Pancreas (tissue), 10 donors: ENCODE measurements at regions not wholly inside any gene's neighbourhood (a gene's known extent, or its start where the extent isn't known, plus 50 kb on each side); places are given as distances from the start of the nearest gene placed in this dataset.
"Not testable (repeated sequence)": the region's sequence is repeated elsewhere in the genome, so short reads cannot be mapped to it uniquely, and the experiment has no call there.

Source experiments
- ATAC-seq, 4 donors: fragments of 200-7000 bp; cut with Tn5 transposase; one replicate each; pipeline versions ENCODE4 v1.8.0 to v1.9.1; 2020; ENCODE audit warnings: mild to moderate bottlenecking in 4 of 4, moderate library complexity in 4 of 4
- DNase-seq, 6 donors: peaks; one replicate each; pipeline ENCODE4 v3.0.0-alpha.2; 2020
- FAIRE-seq: peaks from 2 replicates; lab custom pipeline; 2012; peaks lifted over from hg19 to GRCh38; lab: Jason Lieb, UNC
- H3K27ac ChIP-seq, 4 donors: fragments of 200-600 bp; sonication (generic); 1 replicate in 3 of 4; 2 replicates in 1 of 4; pipeline versions ENCODE4 v1.5.0 to v1.8.0; 2020
- H3K27me3 ChIP-seq, 4 donors: fragments of 200-600 bp; one replicate each; pipeline ENCODE4 v1.8.0; 2021
- H3K36me3 ChIP-seq, 3 donors: fragments of 200-600 bp; sonication (generic) in 1 of 3; one replicate each; pipeline versions ENCODE4 v1.5.0 to v1.8.0; 2020 to 2021
- H3K4me1 ChIP-seq, 3 donors: fragments of 200-600 bp; one replicate each; pipeline ENCODE4 v1.8.0; 2021
- H3K4me3 ChIP-seq, 4 donors: fragments of 200-600 bp; sonication (generic) in 2 of 4; one replicate each; pipeline versions ENCODE4 v1.5.0 to v1.8.0; 2020 to 2021
- H3K9me3 ChIP-seq, 4 donors: fragments of 200-600 bp; one replicate each; pipeline ENCODE4 v1.8.0; 2021
- WGBS, 2 donors: extraction: QIAGEN DNeasy Blood & Tissue Kit; methylation state at CpG; one replicate each; pipeline ENCODE4 v1.1.7; 2013; 5-methylcytosine and 5-hydroxymethylcytosine counted together
- intact Hi-C, 3 donors: fragments of 100-400 bp; cut with DNase I; formaldehyde crosslinking; loops; one replicate each; pipeline versions ENCODE4 v1.11.1 to v1.14.2; 2022
- TF ChIP-seq, protein P1 (sequence below), 4 donors: fragments of 200-600 bp; sonication (generic) in 3 of 4; IDR thresholded peaks; one replicate each; pipeline versions ENCODE4 v1.5.0 to v1.8.0; 2021; ENCODE audit warnings: antibody characterized with exemption in 4 of 4
- donor health status: healthy with polysubstance abuse.
- donor health status: DM: no; HTN: no; CAD: no; lungs with moderate emphysema.
- donor health status: DM: no; HTN: no; CAD: no.
- donor health status: control.
- donor health status: control.
- donor health status: Bipolar disorder and iron deficiency.
- donor health status: DM: yes; HTN: yes; CAD: no.
- donor health status: DM: no; HTN: no; CAD: no.
- donor health status: DM: no; HTN: no; CAD: no.
- donor health status: DM: yes; HTN: yes; CAD: no.

DNA sequence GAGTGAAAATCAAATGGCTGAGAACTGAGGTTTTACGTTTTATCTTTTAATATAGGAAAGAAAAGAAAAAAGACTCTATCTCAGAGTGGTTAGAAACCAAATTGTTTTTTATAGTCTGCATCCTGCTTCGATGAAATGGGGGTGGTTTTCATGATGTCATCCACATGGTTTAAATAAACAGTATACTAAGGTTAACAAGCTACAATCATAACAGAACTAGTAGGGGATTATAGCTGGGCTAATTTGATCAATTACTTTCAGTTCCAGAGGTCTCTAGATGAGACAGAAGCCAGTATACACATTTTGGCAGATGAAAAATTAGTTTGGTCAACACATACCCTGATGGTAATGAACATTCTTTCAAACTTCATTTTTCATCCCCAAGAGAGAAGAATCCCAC lies 106.3 kb upstream of the SNX2 start:
- FAIRE-seq (no peak), ATAC-seq (no peak), DNase-seq (no peak)
- H3K36me3 ChIP-seq: no peaks in the 10 kb centered on the region
- H3K9me3 ChIP-seq: no peaks in the 10 kb centered on the region
- no peaks in the 10 kb centered on the region for H3K4me1 ChIP-seq
- H3K27ac ChIP-seq: no peak overlapping the region
- H3K27me3 ChIP-seq: no peaks in the 10 kb centered on the region
- TF ChIP-seq, protein P1, sequence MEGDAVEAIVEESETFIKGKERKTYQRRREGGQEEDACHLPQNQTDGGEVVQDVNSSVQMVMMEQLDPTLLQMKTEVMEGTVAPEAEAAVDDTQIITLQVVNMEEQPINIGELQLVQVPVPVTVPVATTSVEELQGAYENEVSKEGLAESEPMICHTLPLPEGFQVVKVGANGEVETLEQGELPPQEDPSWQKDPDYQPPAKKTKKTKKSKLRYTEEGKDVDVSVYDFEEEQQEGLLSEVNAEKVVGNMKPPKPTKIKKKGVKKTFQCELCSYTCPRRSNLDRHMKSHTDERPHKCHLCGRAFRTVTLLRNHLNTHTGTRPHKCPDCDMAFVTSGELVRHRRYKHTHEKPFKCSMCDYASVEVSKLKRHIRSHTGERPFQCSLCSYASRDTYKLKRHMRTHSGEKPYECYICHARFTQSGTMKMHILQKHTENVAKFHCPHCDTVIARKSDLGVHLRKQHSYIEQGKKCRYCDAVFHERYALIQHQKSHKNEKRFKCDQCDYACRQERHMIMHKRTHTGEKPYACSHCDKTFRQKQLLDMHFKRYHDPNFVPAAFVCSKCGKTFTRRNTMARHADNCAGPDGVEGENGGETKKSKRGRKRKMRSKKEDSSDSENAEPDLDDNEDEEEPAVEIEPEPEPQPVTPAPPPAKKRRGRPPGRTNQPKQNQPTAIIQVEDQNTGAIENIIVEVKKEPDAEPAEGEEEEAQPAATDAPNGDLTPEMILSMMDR (IDR thresholded peaks at IDR 0.05): no peak
- 47 to 65% methylated on average over 2 of the region's 2 CpGs for WGBS, 2 donors
- intact Hi-C loops: no loop called here
- no peak overlapping the region for H3K4me3 ChIP-seq

GRCh38 chr5:122669709-122670108 lies 105.2 kb upstream of the SNX2 start:
- H3K9me3 ChIP-seq, H3K4me1 ChIP-seq, H3K4me3 ChIP-seq, intact Hi-C loops, FAIRE-seq, ATAC-seq, H3K27ac ChIP-seq, DNase-seq, H3K36me3 ChIP-seq, H3K27me3 ChIP-seq: not testable (repeated sequence)
- 23 to 58% methylated on average over 1 of the region's 1 CpG for WGBS, 2 donors

- Histone ChIP-seq H3K9me3 (no peaks in the 10 kb centered on the region), H3K4me1 (no peaks in the 10 kb centered on the region), H3K27me3 (no peaks in the 10 kb centered on the region), H3K4me3 (no peak overlapping the region), H3K27ac (no peak overlapping the region), H3K36me3 (no peaks in the 10 kb centered on the region)
- WGBS, 2 donors: 42 to 43% methylated on average over 3 of the region's 3 CpGs
- intact Hi-C loops: no loop called here
- TF ChIP-seq, protein P1 (IDR thresholded peaks at IDR 0.05): no peak
- DNase-seq (peak in 3 of 6 donors; percentile 4 to 18 (median 12)), ATAC-seq (peak in 3 of 4 donors; percentile 76 to 82 (median 78)), FAIRE-seq (no peak)
These were observed 101.5 kb upstream of the SNX2 start for GRCh38 chr5:122673343-122673742.

DNA sequence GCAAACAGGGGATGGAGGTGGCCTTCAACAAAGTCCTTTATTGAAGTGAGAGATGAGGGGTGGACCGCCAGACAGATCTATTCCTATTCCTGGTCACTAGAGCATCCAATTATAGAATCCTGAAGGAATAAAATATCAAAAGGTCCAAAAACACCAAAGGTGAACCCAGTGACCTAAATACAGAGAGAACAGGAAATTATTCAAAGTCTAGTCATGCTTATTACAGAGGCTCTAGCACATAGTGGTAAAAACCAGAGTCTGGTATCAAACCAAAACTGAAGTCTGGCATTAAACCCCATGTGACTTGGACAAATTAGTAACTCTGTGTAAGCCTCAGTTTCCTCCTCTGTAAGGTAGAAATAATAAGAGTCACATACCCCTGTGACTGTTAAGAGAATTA lies 100.5 kb upstream of the SNX2 start:
- no peaks in the 10 kb centered on the region for H3K36me3 ChIP-seq
- no peak for FAIRE-seq
- TF ChIP-seq, protein P1 (IDR thresholded peaks at IDR 0.05): no peak
- H3K9me3 ChIP-seq: no peaks in the 10 kb centered on the region
- H3K4me3 ChIP-seq: no peak overlapping the region
- intact Hi-C loops: no loop called here
- no peak overlapping the region for H3K27ac ChIP-seq
- no peak for ATAC-seq
- 76% methylated on average over 1 of the region's 1 CpG for WGBS, 2 donors
- DNase-seq: no peak
- H3K27me3 ChIP-seq: no peaks in the 10 kb centered on the region
- H3K4me1 ChIP-seq: no peaks in the 10 kb centered on the region

GRCh38 chr5:122680623-122681350 lies 94.1 kb upstream of the SNX2 start:
- 57 to 58% methylated on average over 3 of the region's 3 CpGs for WGBS, 2 donors
- FAIRE-seq (no peak), DNase-seq (no peak), ATAC-seq (no peak)
- H3K4me1 ChIP-seq: no peaks in the 10 kb centered on the region
- no peaks in the 10 kb centered on the region for H3K36me3 ChIP-seq
- no peak overlapping the region for H3K27ac ChIP-seq
- H3K27me3 ChIP-seq: no peaks in the 10 kb centered on the region
- intact Hi-C loops: no loop called here
- H3K9me3 ChIP-seq: no peaks in the 10 kb centered on the region
- H3K4me3 ChIP-seq: no peak overlapping the region
- TF ChIP-seq, protein P1 (IDR thresholded peaks at IDR 0.05): no peak
